ENCODE measurements at regions not wholly inside any gene's neighbourhood (a gene's known extent, or its start where the extent isn't known, plus 50 kb on each side); places are given as distances from the start of the nearest gene placed in this dataset.

GRCh38 chr2:174697255-174697654 is 67.0 kb downstream of the CHRNA1 start:
- H3K4me3 ChIP-seq (ENCODE audit: low read depth, low read length) = no peak overlapping the region
- TF ChIP-seq CTCF (IDR thresholded peaks at IDR 0.05; ENCODE audit: control insufficient read depth, extremely low read depth, insufficient read depth) = peak; percentile 86
- no peak for DNase-seq (ENCODE audit: low read depth)

- TF ChIP-seq CTCF (IDR thresholded peaks at IDR 0.05; ENCODE audit: control insufficient read depth, extremely low read depth, insufficient read depth) = no peak
- no peak overlapping the region for H3K4me3 ChIP-seq (ENCODE audit: low read depth, low read length)
- no peak for DNase-seq (ENCODE audit: low read depth)
Observed at GRCh38 chr2:174694920-174695319, 69.4 kb downstream of the CHRNA1 start.

GRCh38 chr2:174694196-174694878 is 69.9 kb downstream of the CHRNA1 start:
- H3K4me3 ChIP-seq (ENCODE audit: low read depth, low read length) = no peak overlapping the region
- TF ChIP-seq CTCF (IDR thresholded peaks at IDR 0.05; ENCODE audit: control insufficient read depth, extremely low read depth, insufficient read depth) = no peak
- DNase-seq (ENCODE audit: low read depth) = no peak

- no peak for TF ChIP-seq CTCF (IDR thresholded peaks at IDR 0.05; ENCODE audit: control insufficient read depth, extremely low read depth, insufficient read depth)
- no peak for DNase-seq (ENCODE audit: low read depth)
- H3K4me3 ChIP-seq (ENCODE audit: low read depth, low read length) = no peak overlapping the region
Observed at GRCh38 chr2:174693344-174693743, 70.9 kb downstream of the CHRNA1 start.

GRCh38 chr2:174692256-174692919 is 71.9 kb downstream of the CHRNA1 start:
- no peak for TF ChIP-seq CTCF (IDR thresholded peaks at IDR 0.05; ENCODE audit: control insufficient read depth, extremely low read depth, insufficient read depth)
- no peak overlapping the region for H3K4me3 ChIP-seq (ENCODE audit: low read depth, low read length)
- DNase-seq (ENCODE audit: low read depth) = no peak

- TF ChIP-seq CTCF (IDR thresholded peaks at IDR 0.05; ENCODE audit: control insufficient read depth, extremely low read depth, insufficient read depth) = no peak
- no peak overlapping the region for H3K4me3 ChIP-seq (ENCODE audit: low read depth, low read length)
- DNase-seq (ENCODE audit: low read depth) = no peak
Observed at GRCh38 chr2:174691201-174691779, 73.0 kb downstream of the CHRNA1 start.
